COR-L47 (cell line): ENCODE measurements at regions not wholly inside any gene's neighbourhood (a gene's known extent, or its start where the extent isn't known, plus 50 kb on each side); places are given as distances from the start of the nearest gene placed in this dataset.
"Not testable (repeated sequence)": the region's sequence is repeated elsewhere in the genome, so short reads cannot be mapped to it uniquely, and the experiment has no call there.

ENCODE experiments used
- DNase-seq: peaks from one replicate; lab custom pipeline; 2025; lab: John Stamatoyannopoulos, UW

DNA sequence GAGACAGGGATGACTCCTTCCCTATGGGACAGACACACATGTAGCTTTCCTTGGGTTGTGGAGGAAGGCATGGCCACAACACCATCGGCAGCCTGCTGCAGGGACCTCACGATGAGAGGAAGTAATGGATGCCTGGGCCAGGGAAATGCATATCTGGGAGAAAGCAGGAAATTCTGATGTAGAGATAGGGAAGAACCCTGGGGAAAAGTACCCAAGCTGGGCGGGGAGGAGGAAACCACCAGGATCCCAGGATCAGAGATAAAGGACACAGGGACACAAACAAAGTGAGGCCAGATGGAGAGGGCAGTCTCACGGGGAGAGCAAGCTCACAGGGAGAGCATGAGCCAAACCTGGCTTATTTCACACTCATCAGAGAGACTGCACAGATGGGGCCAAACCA is 294.7 kb upstream of the TEKT4 start:
- DNase-seq, result not testable (repeated sequence)

DNA sequence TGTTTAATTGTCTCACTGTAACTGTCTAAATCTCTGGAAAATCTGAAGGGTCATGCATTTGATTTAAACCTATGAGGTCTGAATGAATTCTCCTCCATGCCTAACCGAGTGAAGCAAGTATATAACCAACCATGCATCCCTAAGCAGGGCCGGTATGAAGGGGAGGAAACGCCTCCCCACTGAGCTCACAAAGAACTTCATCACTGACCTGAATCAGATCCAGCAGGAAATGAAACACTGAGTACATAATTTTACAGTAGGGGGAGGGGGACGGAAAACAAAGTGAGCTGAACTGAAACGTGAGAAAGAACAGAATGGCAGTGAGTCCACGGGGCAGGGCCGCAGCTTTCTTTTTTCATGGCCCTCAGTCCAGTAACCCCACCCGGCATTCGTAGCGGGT is 294.1 kb upstream of the TEKT4 start:
- peak; percentile 16 for DNase-seq

DNA sequence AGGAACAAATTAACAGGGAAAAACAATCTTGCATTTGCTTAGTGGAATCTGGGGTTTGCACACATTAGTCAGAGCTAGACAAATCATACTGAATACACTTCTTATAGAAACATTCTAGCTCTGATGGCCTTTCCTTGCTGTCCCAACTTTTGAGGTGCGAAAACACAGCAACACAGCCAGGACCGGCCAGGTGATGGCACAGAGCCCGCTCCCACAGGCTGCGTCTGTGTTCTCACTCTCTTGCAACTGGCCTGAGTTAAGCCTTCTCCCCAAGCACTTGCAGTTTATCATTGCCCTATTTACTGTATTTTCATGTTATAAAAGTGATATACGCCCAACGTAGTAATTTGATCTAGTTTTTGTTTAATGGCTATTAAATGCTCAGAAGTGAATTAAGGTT is 292.0 kb upstream of the TEKT4 start:
- DNase-seq, result not testable (repeated sequence)

DNA sequence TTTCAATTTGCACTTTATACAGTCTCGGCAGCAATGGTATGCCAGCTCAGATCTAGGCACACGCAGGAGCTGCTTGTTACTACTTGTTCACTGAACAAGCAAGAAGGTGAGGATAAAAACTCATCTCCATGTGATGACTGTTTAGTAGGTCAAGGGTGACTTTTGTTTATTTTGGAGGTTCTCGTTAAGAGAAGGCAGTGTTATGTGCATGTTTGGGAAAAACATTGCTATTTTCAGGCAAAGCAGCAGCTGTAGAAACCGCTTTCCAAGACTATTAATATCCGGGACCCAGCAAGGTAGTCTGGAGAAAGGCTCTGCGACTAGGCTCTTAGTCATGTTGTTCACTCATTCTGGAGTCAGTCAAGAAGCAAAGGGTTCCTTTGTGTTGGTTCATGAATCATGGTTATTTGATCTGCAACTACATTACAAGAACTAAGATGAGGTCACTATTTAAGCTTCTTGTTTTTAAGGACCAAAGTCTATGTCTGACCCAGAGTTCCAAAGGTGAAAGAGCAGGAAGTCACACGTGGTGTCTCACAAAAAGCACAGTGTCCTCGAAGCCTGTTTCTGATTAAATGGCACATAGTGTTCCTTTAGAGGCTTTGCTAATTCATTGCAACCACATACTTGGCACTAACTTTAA is 288.0 kb upstream of the TEKT4 start:
- not testable (repeated sequence) for DNase-seq

DNA sequence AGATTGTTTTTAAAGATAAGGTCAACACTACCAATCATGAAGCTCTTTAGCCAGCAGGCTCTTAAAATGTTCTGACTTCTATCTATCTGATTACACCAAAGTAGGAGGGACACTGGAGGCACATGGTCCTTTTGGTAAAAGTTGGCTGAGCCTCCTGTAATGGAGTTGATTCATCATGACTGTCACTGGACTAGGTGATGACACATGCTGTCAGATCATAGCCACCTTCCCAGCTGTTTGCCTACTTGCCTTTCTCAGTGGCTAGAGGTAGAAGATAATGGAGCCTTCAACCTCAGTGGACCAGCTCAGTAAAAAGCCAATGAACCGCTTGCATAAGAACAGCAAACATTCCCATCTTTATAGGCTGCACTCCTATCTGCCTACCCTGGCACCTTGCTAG is 286.7 kb upstream of the TEKT4 start:
- DNase-seq, result not testable (repeated sequence)

DNA sequence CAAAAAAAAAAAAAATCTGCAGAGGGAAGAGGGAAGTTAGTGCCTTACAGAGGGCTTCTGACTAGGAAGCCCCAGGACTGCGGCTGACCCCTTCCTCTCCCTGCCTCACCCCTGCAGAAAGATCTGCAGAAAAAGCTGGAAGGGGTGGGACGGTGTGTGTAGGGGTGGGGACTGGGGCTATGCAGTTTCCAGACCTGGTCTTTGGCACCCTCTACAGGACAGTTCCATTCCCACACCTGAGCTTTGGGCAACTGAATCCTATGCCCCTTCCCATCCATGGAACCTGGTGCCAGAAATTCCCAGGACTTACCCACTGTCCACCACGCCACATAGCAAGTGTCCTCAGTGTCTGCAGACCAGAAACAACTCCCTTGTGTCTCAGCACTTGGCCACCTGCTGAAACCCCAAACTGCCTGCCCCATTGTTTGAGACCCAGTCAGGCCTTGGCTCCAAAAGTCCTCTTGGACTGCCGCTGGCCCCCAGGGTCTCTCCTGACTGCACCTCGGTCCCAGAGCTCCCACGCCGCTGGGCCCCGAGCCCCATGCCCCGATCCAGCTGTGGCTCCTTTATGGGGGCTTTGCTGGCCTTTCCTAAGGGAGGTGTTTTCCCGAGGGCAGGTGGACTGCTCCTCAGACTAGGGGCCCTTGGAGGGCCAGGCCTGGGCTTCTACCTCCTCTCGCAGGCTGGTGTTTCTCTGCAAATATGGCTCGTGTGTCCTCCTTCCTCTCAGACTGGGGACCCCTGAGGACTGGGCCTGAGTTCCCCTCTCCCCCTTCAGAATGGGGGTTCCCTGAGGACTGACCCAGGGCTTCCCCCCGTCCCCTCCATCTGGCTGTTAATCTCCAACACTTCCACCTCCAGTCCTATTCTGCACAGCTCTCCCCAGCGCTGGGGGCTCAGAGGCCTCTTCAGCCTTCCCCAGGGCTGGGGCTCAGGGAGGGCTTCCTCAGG is 284.9 kb upstream of the TEKT4 start:
- DNase-seq, result peak; percentile 21

DNA sequence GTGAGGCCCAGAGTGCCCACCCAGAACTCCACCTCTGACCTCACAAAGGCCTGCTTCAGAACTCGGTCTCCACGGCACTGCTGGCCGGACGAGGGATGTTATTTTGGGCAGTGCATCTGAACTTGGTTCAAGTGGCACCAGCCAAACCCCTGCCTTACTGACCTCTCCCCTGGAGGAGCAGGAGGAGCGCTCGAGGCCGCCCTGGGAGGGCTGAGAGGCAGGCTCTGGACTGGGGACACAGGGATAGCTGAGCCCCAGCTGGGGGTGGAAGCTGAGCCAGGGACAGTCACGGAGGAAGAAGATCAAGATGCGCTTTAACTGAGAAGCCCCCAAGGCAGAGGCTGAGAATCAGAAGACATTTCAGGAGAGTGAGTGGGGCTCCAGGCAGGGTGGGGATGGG is 284.2 kb upstream of the TEKT4 start:
- DNase-seq, result not testable (repeated sequence)

DNA sequence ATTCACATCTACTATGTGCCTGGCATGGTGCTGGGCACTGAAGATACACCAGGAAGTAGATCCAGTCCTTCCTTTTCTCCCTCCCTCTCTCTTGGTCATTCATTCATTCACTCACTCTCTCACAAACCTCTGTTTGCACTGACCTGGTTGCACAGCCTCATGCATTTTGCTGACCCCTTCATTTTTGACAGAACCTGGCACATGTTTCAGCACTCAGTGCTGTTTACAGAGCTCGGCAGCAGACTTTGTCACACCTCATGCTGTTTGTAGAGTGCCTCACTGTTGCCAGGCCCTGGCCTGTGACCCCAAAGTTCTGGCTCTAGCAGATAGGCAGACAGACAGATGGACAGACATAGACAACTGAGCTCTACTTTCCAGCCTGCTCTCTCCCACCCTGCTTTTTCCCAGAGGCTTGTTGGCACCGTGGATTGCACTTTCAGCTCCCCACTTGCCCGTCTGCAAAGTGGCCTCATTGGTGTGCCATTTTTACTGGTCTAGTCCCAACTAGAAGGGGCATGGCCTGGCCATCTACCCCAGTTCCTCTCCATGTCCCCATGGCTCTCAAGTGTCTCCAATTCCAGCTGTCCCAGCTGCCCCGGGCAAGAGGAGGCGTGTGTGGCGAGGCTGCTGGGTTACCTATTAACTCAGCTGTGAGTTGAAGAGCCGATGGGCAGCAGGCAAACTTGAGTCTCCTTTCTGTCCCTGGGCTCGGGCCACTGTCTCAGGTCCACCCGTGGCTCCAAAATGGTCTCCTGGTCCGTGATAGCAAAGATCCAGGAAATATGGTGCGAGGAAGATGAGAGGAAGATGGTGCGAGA is 277.0 kb upstream of the TEKT4 start:
- not testable (repeated sequence) for DNase-seq

DNA sequence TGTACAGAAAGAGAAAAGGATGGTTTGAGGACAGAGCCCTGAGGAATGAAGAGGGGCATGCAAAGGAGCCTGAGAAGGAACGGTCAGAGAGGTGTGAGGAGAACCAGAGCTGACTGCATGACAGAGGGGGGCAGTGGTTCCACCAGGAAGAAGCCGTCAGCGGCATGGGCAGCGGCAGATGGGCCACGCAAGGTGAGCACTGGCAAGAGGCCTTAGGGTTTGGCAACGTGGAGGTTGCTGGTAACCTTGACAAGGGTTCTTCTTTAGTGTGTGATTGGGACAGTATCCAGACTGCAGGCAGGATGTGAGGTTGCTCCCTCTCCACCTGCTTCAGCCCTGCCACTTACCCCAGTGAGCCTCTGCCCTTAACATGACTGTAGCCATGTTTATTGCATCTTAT is 275.3 kb upstream of the TEKT4 start:
- DNase-seq, result not testable (repeated sequence)

DNA sequence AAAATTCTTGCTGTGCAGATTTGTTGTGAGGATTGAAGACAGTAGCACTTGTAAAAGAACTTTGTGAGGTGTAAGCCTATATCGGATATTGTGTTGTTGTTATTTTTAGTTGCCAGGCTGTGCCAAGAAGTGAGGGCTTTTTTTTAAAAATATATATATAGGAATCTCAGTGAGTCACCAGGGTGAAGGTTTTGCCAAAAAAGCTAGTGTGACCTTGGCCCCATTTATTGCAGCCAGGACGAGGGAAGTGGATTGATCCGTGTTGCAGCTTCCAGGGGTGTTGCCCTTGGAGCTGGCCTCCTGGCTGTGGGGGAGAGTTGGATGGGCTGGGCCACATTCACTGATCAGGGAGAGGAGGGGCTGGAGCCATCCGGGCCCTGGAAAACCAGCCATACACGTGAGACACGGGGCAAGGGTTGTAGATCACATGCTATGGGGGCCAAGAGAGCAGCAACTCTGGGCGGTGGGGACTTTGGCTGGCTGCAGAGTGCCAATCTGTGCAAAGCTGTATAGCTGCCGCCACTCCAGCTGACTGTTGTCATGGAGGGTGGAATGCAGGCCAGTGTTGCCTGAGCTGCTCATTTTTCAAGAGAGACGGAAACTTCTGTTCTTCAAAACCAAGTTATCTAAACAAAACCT is 273.0 kb upstream of the TEKT4 start:
- DNase-seq, result not testable (repeated sequence)

DNA sequence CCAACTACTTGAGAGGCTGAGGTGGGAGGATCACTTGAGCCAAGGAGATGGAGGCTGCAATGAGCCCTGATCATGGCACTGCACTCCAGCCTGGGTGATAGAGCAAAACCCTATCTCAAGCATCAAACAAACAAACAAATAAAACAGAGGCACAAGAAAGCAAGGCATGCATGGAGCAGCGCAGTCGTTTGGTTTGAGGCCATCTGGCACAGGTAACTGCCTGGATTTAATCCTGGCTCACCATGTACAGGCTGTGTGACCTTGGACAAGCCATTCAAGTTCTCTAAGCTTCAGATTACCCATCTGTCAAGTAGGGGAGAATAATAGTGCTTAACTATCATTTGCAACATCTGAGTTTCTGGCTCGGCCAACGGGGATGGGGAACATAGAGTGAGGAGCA is 270.3 kb upstream of the TEKT4 start:
- not testable (repeated sequence) for DNase-seq

DNA sequence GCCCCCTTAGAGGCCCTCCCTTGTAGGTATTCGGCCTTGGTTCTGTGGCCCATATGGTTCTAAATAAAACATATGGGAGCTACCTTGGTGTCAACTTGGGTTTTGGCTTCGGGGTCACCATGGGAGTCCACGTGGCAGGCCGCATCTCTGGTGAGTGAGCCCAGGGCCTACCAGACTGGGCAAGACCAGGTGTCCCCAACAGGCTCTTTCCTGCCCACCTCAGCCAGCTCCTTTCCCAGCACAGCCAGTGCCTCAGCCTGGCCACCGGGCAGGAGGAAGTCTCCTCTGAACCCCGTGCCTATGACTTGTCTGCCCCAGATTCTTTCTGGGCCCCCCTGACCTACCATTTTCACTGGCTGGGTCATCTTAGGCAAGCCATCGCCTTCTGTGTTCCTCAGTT is 268.8 kb upstream of the TEKT4 start:
- DNase-seq, result no peak

DNA sequence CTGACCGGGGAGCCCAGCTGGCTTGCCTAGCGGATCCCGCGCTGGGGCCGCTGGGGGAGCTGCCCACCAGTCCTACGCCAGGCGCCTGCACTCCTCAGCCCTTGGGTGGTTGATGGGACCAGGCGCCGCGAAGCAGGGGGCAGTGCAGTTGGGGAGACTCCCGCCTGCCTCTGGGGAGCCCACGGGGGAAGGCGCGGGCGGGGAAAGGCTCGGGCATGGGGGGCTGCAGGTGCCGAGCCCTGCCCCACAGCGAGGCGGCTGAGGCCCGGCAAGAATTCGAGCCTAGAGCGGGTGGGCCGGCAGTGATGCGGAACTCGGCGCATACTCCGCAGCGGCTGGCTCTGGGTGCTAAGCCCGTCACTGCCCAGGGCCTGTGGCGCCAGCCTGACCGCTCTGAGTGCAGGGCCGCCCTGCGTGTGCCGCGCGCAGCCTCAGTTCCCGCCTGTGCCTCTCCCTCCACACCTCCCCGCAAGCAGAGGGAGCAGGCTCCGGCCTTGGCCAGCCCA is 249.1 kb upstream of the TEKT4 start:
- DNase-seq, result peak; percentile 51

DNA sequence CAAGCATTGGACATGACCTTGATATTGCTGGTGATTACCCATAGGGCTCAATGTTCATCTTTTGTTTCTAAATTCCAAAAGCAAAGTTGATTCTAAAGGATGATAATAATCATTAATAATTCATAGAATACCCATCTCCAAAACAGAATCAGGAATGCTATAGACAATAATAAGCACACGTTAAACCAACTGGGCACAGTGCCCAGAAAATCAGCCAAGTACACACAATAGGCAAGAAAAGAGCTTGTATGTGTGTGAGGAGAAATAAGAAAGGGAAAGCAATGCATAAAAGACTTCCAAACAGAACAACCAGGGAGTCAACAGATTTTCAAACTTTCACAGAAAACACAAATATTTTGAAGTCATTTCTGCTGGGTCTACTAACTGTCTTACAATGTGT is 242.3 kb upstream of the TEKT4 start:
- DNase-seq, result peak; percentile 83

DNA sequence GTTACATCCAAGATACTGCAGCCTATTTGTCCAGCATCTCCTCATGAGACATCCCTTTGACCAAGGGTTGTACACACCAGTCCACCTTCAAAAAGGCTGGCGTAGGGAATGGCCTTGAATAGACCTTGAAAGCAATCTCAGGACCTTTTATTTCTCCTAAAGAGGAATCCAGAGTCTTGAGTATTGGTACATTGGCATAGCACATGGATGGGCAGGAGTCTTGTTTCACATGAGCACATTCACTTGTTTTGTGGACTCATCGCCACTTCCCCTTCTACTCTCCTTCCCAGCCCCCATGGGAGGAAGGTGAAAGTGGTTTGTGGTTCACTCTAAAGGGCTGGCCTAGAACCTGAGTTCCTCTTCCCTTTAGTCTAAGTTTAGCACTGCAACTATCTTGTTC is 229.8 kb upstream of the TEKT4 start:
- DNase-seq, result not testable (repeated sequence)

DNA sequence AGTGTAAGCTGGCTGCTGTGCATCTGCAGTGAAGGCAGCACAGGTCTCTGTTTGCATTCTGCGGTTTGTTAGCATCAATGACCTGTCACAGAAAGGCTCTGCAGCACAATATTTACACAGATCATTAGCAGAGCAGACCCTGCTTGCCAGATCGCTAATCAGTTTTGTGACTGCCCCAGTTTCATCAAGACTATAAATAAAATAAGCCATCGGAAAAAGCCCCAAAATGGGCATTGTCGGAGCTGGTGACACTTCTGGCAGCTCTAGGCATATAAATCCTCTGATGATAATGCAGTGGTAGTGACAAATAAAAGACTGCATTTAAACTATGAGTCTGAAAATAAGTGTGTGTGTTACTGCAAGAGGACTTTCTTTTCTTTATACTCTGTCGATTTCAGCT is 219.1 kb upstream of the TEKT4 start:
- peak; percentile 7 for DNase-seq

DNA sequence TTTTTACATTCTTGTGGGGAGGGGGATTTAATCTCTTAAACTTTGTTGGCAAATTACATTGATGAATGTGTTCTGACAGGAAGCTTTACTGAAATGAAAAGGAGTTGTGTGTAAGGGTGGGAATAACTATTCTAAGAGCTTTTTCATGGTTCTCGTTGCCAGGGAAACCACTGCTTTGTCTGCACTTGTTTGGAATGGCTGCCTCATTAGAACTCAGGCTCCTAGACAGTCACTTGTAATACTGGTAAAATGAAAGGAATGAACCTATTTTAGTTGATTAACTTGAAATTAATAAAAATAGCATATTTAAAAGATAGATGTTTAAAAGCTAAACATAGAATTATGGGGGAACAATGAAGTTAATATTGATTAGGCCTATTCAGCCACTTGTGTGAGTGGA is 201.4 kb upstream of the TEKT4 start:
- DNase-seq, result peak; percentile 4

DNA sequence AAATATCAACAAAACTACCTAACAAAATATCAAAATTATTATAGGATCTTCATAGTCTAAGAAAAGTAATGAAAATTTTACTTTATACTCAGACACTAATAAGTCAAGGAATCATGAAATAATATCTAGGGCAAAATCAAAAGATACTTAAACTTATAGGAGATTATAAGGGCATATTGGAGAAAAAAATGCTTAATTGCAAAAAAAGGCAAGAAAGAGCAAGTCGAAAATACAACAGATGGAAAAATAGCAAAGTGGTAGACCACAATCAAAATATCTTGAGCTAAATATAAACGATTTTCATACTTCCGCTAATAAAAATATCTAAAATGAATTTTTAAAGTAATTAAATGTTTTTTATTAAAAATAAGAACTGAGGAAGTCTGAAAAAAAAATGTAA is 177.0 kb upstream of the TEKT4 start:
- not testable (repeated sequence) for DNase-seq

DNA sequence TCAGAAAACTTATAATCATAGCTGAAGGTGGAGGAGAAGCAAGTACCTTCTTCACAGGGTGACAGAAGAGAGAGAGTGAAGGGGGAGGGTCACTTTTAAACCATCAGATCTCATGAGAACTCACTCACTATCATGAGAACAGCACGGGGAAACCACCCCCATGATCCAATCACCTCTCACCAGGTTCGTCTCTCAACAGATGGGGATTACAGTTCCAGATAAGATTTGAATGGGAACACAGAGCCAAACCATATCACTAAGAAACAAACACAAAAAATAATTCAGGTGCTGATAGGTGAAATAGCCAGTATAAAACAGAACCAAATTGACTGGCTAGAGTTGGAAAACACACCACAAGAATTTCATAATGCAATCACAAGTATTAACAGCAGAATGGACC is 162.2 kb upstream of the TEKT4 start:
- DNase-seq, result not testable (repeated sequence)

DNA sequence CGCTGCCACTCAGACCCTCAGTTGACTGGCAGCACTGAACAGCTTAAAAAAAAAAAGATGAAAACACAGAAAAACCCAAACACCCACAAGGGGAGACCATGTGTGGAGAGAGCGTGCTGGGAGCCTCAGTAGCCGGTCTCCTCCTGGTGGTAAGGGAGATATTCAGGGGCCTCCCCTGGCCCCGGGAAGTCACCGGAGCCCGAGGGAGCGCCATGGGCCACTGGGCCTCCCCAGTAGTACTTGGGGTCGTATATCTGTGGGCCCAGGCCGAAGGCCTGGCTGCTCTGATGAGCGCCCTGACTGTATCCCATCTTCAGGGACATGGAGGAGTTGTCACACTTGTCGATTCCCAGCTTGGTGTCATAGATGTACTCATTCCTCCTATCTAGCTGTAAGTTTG is 145.7 kb upstream of the TEKT4 start:
- no peak for DNase-seq

DNA sequence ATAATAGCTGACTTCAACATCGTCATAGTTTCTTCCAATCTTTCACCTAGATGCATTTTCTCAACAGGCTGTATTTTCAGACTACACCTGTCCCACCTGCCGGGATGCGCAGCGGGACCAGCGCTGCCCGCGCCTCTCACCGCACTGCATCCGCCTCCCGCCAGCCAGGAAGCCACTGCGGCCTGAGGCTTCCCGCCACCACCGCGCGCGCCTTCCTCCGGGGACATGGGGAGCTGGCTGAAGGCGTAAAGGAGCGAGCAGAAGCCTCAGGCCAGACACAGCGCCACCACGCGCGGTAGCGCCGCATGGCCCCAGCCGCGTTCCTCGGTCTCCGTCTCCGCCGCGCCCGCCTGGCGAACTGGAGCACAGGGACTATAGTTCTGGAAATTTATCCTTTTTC is 135.7 kb upstream of the TEKT4 start:
- not testable (repeated sequence) for DNase-seq

DNA sequence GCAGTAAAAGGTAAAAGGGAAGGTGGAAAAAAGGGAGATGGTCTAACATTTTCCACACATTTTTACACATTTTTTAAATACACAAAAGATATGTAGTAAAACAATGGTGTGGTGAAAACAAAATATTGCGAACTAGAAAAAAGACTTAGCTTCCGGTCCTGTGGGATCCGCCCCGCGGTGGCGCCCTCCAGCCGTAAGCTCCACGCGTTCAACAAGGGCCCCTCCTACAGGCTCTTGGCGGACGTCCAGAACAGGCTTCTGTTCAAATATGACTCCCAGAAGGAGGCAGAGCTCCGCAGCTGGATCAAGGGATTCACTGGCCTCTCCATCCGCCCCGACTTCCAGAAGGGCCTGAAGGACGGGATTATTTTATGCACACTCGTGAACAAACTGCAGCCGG is 134.1 kb upstream of the TEKT4 start:
- peak; percentile 72 for DNase-seq
